IMR-90 (cell line): ENCODE measurements at regions not wholly inside any gene's neighbourhood (a gene's known extent, or its start where the extent isn't known, plus 50 kb on each side); places are given as distances from the start of the nearest gene placed in this dataset.

Experiments
- ATAC-seq: fragments of 200-7000 bp; cut with Tn5 transposase; 2 replicates; pipeline ENCODE4 v1.9.1; 2020; ENCODE audit warnings: low read depth, mild to moderate bottlenecking, moderate library complexity
- BruUV-seq: library from RNA; stranded (reverse); fragments of 400-500 nt; replicated peaks from 2 replicates; lab custom pipeline; 2021; lab: Mats Ljungman, UMichigan
- CTCF ChIA-PET: fragments of 300-600 bp; formaldehyde crosslinking; extraction: SDS; loops from one replicate; lab custom pipeline; 2021; ENCODE audit warnings: antibody characterized with exemption; lab: Yijun Ruan, JAX
- POLR2A ChIA-PET: fragments of 300-600 bp; sonication (Branson Sonifier 250); formaldehyde crosslinking; loops from one replicate; lab custom pipeline; 2022; ENCODE audit warnings: antibody characterized with exemption; ENCODE audit not compliant: unreplicated experiment; lab: Charles Lee
- DNase-seq: peaks from one replicate; pipeline ENCODE4 v3.0.0; 2013
- H2AFZ ChIP-seq: replicated peaks from 2 replicates; pipeline ENCODE3; 2013; ENCODE audit warnings: low read length, mild to moderate bottlenecking; ENCODE audit not compliant: poor library complexity
- H2AK5ac ChIP-seq: 2 replicates; pipeline ENCODE4 v1.6.1; 2013; ENCODE audit warnings: low read depth, low read length, inconsistent platforms
- H2AK9ac ChIP-seq: replicated peaks from 2 replicates; pipeline ENCODE3; 2013; ENCODE audit warnings: mild to moderate bottlenecking, low read depth, low read length, moderate library complexity; ENCODE audit not compliant: poor library complexity
- H2BK120ac ChIP-seq: 2 replicates; pipeline ENCODE4 v1.6.1; 2013; ENCODE audit warnings: low read depth, low read length, inconsistent platforms
- H2BK15ac ChIP-seq: 3 replicates; pipeline ENCODE4 v1.6.1; 2013; ENCODE audit warnings: low read depth, low read length, inconsistent platforms
- H2BK20ac ChIP-seq: 2 replicates; pipeline ENCODE4 v1.6.1; 2013; ENCODE audit warnings: low read depth, mild to moderate bottlenecking, inconsistent platforms, low read length, moderate library complexity
- H2BK5ac ChIP-seq: 2 replicates; pipeline ENCODE4 v1.6.1; 2013; ENCODE audit warnings: mild to moderate bottlenecking, low read depth, low read length, inconsistent platforms; ENCODE audit not compliant: poor library complexity, severe bottlenecking
- H3K14ac ChIP-seq: replicated peaks from 2 replicates; pipeline ENCODE4 v1.6.1; 2013; ENCODE audit warnings: low read depth, low read length, inconsistent platforms
- H3K18ac ChIP-seq: 2 replicates; pipeline ENCODE4 v1.6.1; 2013; ENCODE audit warnings: low read depth, low read length, control low read depth
- H3K23ac ChIP-seq: 2 replicates; pipeline ENCODE4 v1.6.1; 2013; ENCODE audit warnings: low read depth, low read length, inconsistent platforms
- H3K27ac ChIP-seq: 2 replicates; pipeline ENCODE4 v1.5.1; 2013; ENCODE audit warnings: mild to moderate bottlenecking, control low read depth, low read length; ENCODE audit not compliant: insufficient read depth
- H3K27me3 ChIP-seq: 2 replicates; pipeline ENCODE4 v1.6.1; 2013; ENCODE audit warnings: low read length; ENCODE audit not compliant: control insufficient read depth, insufficient read depth
- H3K36me3 ChIP-seq: 2 replicates; pipeline ENCODE4 v1.6.1; 2013; ENCODE audit warnings: low read length, mixed read lengths; ENCODE audit not compliant: control insufficient read depth, insufficient read depth
- H3K4ac ChIP-seq: 2 replicates; pipeline ENCODE4 v1.6.1; 2013; ENCODE audit warnings: low read depth, low read length, inconsistent platforms
- H3K4me1 ChIP-seq: 2 replicates; pipeline ENCODE4 v1.6.1; 2013; ENCODE audit warnings: low read length, mixed read lengths; ENCODE audit not compliant: control insufficient read depth, insufficient read depth
- H3K4me2 ChIP-seq: 2 replicates; pipeline ENCODE4 v1.6.1; 2013; ENCODE audit warnings: low read depth, mild to moderate bottlenecking, control low read depth, low read length, moderate library complexity
- H3K4me3 ChIP-seq: 2 replicates; pipeline ENCODE4 v1.5.1; 2013; ENCODE audit warnings: low read depth, mild to moderate bottlenecking, control low read depth, low read length, moderate library complexity; ENCODE audit not compliant: insufficient read depth
- H3K56ac ChIP-seq: 2 replicates; pipeline ENCODE4 v1.6.1; 2013; ENCODE audit warnings: low read length, inconsistent platforms; ENCODE audit not compliant: insufficient read depth; ENCODE audit errors: extremely low read depth
- H3K79me1 ChIP-seq, 2 experiments: 2 replicates each; pipeline ENCODE4 v1.6.1; 2013; ENCODE audit warnings: low read length in 2 of 2, inconsistent platforms in 1 of 2, low read depth in 1 of 2
- H3K9ac ChIP-seq: 2 replicates; pipeline ENCODE4 v1.6.1; 2013; ENCODE audit warnings: low read depth, low read length, control low read depth
- H3K9me1 ChIP-seq: 2 replicates; pipeline ENCODE4 v1.6.1; 2013; ENCODE audit warnings: low read length, inconsistent platforms; ENCODE audit not compliant: insufficient read depth
- H3K9me3 ChIP-seq: 2 replicates; pipeline ENCODE4 v1.6.1; 2013; ENCODE audit warnings: low read length; ENCODE audit not compliant: control insufficient read depth, insufficient read depth
- H4K20me1 ChIP-seq: 2 replicates; pipeline ENCODE4 v1.6.1; 2013; ENCODE audit warnings: low read length, inconsistent platforms; ENCODE audit not compliant: insufficient read depth
- H4K5ac ChIP-seq: 2 replicates; pipeline ENCODE4 v1.6.1; 2013; ENCODE audit warnings: mild to moderate bottlenecking, low read depth, low read length, control low read depth
- H4K8ac ChIP-seq, 2 experiments: 2 replicates each; pipeline ENCODE4 v1.6.1; 2013; ENCODE audit warnings: low read depth in 2 of 2, low read length in 2 of 2, control low read depth in 1 of 2, inconsistent platforms in 1 of 2
- H4K91ac ChIP-seq: 2 replicates; pipeline ENCODE4 v1.6.1; 2013; ENCODE audit warnings: low read depth, low read length, inconsistent platforms; ENCODE audit not compliant: insufficient read depth
- BHLHE40 ChIP-seq: fragments of 150-350 bp; IDR thresholded peaks from 2 replicates; pipeline ENCODE4 v1.6.1; 2016; ENCODE audit warnings: mild to moderate bottlenecking, low read depth, low read length
- CEBPB ChIP-seq: IDR thresholded peaks from 2 replicates; pipeline ENCODE4 v1.6.1; 2012; ENCODE audit warnings: low read depth, low read length, improper control_type of control experiment
- CHD1 ChIP-seq: IDR thresholded peaks from 2 replicates; pipeline ENCODE4 v1.6.1; 2012; ENCODE audit warnings: low read depth, low read length, improper control_type of control experiment
- CTCF ChIP-seq: conservative IDR thresholded peaks from 2 replicates; pipeline ENCODE4 v1.5.1; 2012; ENCODE audit warnings: mild to moderate bottlenecking, low read depth, low read length, improper control_type of control experiment
- FOS ChIP-seq: fragments of 150-350 bp; IDR thresholded peaks from 2 replicates; pipeline ENCODE4 v1.6.1; 2016; ENCODE audit warnings: low read depth, low read length
- MAFK ChIP-seq: IDR thresholded peaks from 2 replicates; pipeline ENCODE4 v1.6.1; 2012; ENCODE audit warnings: low read depth, low read length, improper control_type of control experiment
- MAZ ChIP-seq: IDR thresholded peaks from 2 replicates; pipeline ENCODE4 v1.6.1; 2012; ENCODE audit warnings: low read depth, mild to moderate bottlenecking, low read length, improper control_type of control experiment, moderate library complexity, borderline replicate concordance
- MXI1 ChIP-seq: IDR thresholded peaks from 2 replicates; pipeline ENCODE4 v1.6.1; 2012; ENCODE audit warnings: low read depth, mild to moderate bottlenecking, low read length, moderate library complexity, borderline replicate concordance
- NFE2L2 ChIP-seq: fragments of 150-350 bp; IDR thresholded peaks from 2 replicates; pipeline ENCODE4 v1.6.1; 2016; ENCODE audit warnings: low read depth, mild to moderate bottlenecking, low read length
- POLR2A ChIP-seq: IDR thresholded peaks from 2 replicates; pipeline ENCODE4 v1.6.1; 2012; ENCODE audit warnings: mild to moderate bottlenecking, low read depth, low read length
- RAD21 ChIP-seq: IDR thresholded peaks from 2 replicates; pipeline ENCODE4 v1.6.1; 2012; ENCODE audit warnings: low read length, improper control_type of control experiment
- RCOR1 ChIP-seq: IDR thresholded peaks from 2 replicates; pipeline ENCODE4 v1.6.1; 2012; ENCODE audit warnings: mild to moderate bottlenecking, low read length, improper control_type of control experiment; ENCODE audit not compliant: insufficient replicate concordance
- RFX5 ChIP-seq: IDR thresholded peaks from 2 replicates; pipeline ENCODE4 v1.8.0; 2012; ENCODE audit warnings: low read depth, mild to moderate bottlenecking, low read length, moderate library complexity
- SMC3 ChIP-seq: fragments of 150-350 bp; IDR thresholded peaks from 2 replicates; pipeline ENCODE4 v1.6.1; 2016; ENCODE audit warnings: low read depth, mild to moderate bottlenecking, antibody characterized with exemption, low read length, moderate library complexity
- WGBS, 2 experiments: methylation state at CpG; one replicate each; pipeline versions ENCODE4 v1.1.5 to v1.1.7; 2013; ENCODE audit warnings: missing lambda C conversion rate in 2 of 2; ENCODE audit not compliant: insufficient read length in 1 of 2; ENCODE audit errors: extremely low coverage in 2 of 2; 5-methylcytosine and 5-hydroxymethylcytosine counted together
- dilution Hi-C: fragments of 300-500 bp; cut with HindIII; formaldehyde crosslinking; loops from one replicate; pipeline ENCODE4 v1.14.3; 2018; ENCODE audit warnings: low sequenced_read_pairs; ENCODE audit not compliant: unreplicated experiment
- in situ Hi-C: fragments of 300-500 bp; cut with MboI; formaldehyde crosslinking; loops from 3 replicates; pipeline ENCODE4 v1.14.3; 2019; ENCODE audit warnings: low sequenced_read_pairs, inconsistent platforms, mixed read lengths
- intact Hi-C: fragments of 100-400 bp; cut with micrococcal nuclease; formaldehyde crosslinking; loops from 2 replicates; pipeline ENCODE4 v1.10.0; 2022
- TF ChIP-seq, protein P1 (sequence below): fragments of 150-350 bp; IDR thresholded peaks from 2 replicates; pipeline ENCODE4 v1.6.1; 2016; ENCODE audit warnings: low read depth, mild to moderate bottlenecking, low read length, moderate library complexity, borderline replicate concordance
- TF ChIP-seq, protein P2 (sequence below): fragments of 150-350 bp; IDR thresholded peaks from 2 replicates; pipeline ENCODE4 v1.6.1; 2017; ENCODE audit warnings: mild to moderate bottlenecking, antibody characterized with exemption, low read length, low read depth

DNA sequence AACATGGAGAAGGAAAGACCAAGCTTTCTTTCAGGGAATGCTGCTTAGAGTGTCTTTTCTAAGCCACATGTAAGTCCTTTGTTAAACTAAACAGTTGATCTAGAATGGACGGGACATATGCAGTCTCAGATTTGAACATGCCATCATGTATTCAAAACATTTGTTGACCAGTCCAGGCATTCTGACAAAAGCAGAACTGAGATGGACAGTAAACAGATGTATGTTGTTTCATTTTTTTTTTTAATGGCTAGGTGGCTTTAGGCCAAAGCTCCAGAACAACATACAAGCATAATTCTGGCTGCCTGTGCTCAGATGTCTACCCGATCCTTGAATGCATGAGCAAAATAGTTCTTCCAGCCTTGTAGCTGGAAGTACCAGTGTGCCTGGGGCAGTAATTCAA is 1211.4 kb upstream of the FAM98A start:
- Histone ChIP-seq H4K20me1 (no peaks in the 10 kb centered on the region), H3K36me3 (no peaks in the 10 kb centered on the region), H3K23ac (no peak overlapping the region), H4K5ac (no peak overlapping the region), H3K14ac (no peak overlapping the region), H3K18ac (no peak overlapping the region), H4K91ac (no peak overlapping the region), H3K79me1 (no peaks in the 10 kb centered on the region), H4K8ac (no peak overlapping the region), H2AFZ (no peak overlapping the region), H3K4ac (no peak overlapping the region), H3K56ac (no peak overlapping the region), H3K9me1 (no peaks in the 10 kb centered on the region), H2AK5ac (no peak overlapping the region), H3K9ac (no peak overlapping the region), H2BK5ac (no peak overlapping the region), H3K4me1 (no peaks in the 10 kb centered on the region), H2AK9ac (no peak overlapping the region), H2BK120ac (no peak overlapping the region), H3K9me3 (peaks cover 3% of the 10 kb centered on the region; the same call in 1 of the 2 replicates), H2BK20ac (no peak overlapping the region), H3K27ac (no peak overlapping the region), H3K27me3 (no peaks in the 10 kb centered on the region), H3K4me2 (no peak overlapping the region), H2BK15ac (no peak overlapping the region), H3K4me3 (no peak overlapping the region)
- ChIA-PET POLR2A (no interaction called here), CTCF (no interaction called here)
- no peak for DNase-seq
- dilution Hi-C loops (no loop called here), in situ Hi-C loops (no loop called here), intact Hi-C loops (no loop called here)
- TF ChIP-seq MAFK (no peak), CHD1 (no peak), CTCF (no peak), RAD21 (no peak), FOS (no peak), RFX5 (no peak), SMC3 (no peak), NFE2L2 (no peak), POLR2A (no peak), MXI1 (no peak), CEBPB (no peak), BHLHE40 (no peak), RCOR1 (no peak), MAZ (no peak)
- TF ChIP-seq, protein P1, sequence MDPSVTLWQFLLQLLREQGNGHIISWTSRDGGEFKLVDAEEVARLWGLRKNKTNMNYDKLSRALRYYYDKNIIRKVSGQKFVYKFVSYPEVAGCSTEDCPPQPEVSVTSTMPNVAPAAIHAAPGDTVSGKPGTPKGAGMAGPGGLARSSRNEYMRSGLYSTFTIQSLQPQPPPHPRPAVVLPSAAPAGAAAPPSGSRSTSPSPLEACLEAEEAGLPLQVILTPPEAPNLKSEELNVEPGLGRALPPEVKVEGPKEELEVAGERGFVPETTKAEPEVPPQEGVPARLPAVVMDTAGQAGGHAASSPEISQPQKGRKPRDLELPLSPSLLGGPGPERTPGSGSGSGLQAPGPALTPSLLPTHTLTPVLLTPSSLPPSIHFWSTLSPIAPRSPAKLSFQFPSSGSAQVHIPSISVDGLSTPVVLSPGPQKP: no peak
- TF ChIP-seq, protein P2, sequence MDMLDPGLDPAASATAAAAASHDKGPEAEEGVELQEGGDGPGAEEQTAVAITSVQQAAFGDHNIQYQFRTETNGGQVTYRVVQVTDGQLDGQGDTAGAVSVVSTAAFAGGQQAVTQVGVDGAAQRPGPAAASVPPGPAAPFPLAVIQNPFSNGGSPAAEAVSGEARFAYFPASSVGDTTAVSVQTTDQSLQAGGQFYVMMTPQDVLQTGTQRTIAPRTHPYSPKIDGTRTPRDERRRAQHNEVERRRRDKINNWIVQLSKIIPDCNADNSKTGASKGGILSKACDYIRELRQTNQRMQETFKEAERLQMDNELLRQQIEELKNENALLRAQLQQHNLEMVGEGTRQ: no peak
- no CpG with 5 or more reads among the region's 2 CpGs for WGBS, 2 experiments
- no TSS peak for BruUV-seq
- no peak for ATAC-seq
